Panc1 (cell line): ENCODE measurements at regions not wholly inside any gene's neighbourhood (a gene's known extent, or its start where the extent isn't known, plus 50 kb on each side); places are given as distances from the start of the nearest gene placed in this dataset.

Experiments
- ATAC-seq: fragments of 200-7000 bp; cut with Tn5 transposase; 2 replicates; pipeline ENCODE4 v1.9.1; 2020; ENCODE audit warnings: mild to moderate bottlenecking, moderate library complexity
- BruUV-seq: library from RNA; stranded (reverse); fragments of 400-500 nt; replicated peaks from 2 replicates; lab custom pipeline; 2021; lab: Mats Ljungman, UMichigan
- CTCF ChIA-PET: fragments of 300-600 bp; sonication (Branson Sonifier 250); formaldehyde crosslinking; loops from one replicate; lab custom pipeline; 2022; ENCODE audit warnings: antibody characterized with exemption; lab: Charles Lee
- POLR2A ChIA-PET: fragments of 300-600 bp; sonication (Branson Sonifier 250); formaldehyde crosslinking; loops from one replicate; lab custom pipeline; 2022; ENCODE audit warnings: antibody characterized with exemption; lab: Charles Lee
- DNase-seq: peaks from one replicate; pipeline ENCODE4 v3.0.0-alpha.2; 2010; ENCODE audit warnings: low read depth, low spot score
- H3K27ac ChIP-seq: 2 replicates; pipeline ENCODE4 v1.5.1; 2011; ENCODE audit warnings: mild to moderate bottlenecking, low read length, inconsistent platforms
- H3K27me3 ChIP-seq: fragments of 200-500 bp; sonication (Bioruptor generic); 2 replicates; pipeline ENCODE4 v1.6.0; 2014; ENCODE audit warnings: low read length, inconsistent platforms; ENCODE audit not compliant: control insufficient read depth, insufficient read depth
- H3K36me3 ChIP-seq: fragments of 200-500 bp; sonication (Bioruptor generic); 2 replicates; pipeline ENCODE4 v1.5.1; 2014; ENCODE audit warnings: inconsistent platforms, mild to moderate bottlenecking, low read length, moderate library complexity; ENCODE audit not compliant: control insufficient read depth, insufficient read depth
- H3K4me1 ChIP-seq: 2 replicates; pipeline ENCODE4 v1.5.1; 2011; ENCODE audit warnings: inconsistent platforms, mild to moderate bottlenecking, low read length, moderate library complexity; ENCODE audit not compliant: control insufficient read depth, insufficient read depth
- H3K4me3 ChIP-seq, 2 experiments: 2 replicates each; pipeline ENCODE4 v1.5.1; 2011 to 2012; ENCODE audit warnings: low read depth in 2 of 2, low read length in 2 of 2, mild to moderate bottlenecking in 2 of 2, inconsistent platforms in 1 of 2, moderate library complexity in 1 of 2
- H3K9me3 ChIP-seq: fragments of 200-500 bp; sonication (Bioruptor generic); 2 replicates; pipeline ENCODE4 v1.5.1; 2014; ENCODE audit warnings: low read depth, mild to moderate bottlenecking, inconsistent platforms, low read length, moderate library complexity; ENCODE audit not compliant: control insufficient read depth, insufficient read depth
- CTCF ChIP-seq: fragments of 450-650 bp; IDR thresholded peaks from 2 replicates; pipeline ENCODE4 v1.5.1; 2017; ENCODE audit warnings: mild to moderate bottlenecking
- POLR2AphosphoS5 ChIP-seq: IDR thresholded peaks from 2 replicates; pipeline ENCODE4 v1.6.1; 2012; ENCODE audit warnings: mild to moderate bottlenecking, low read depth, low read length, moderate library complexity
- REST ChIP-seq, 2 experiments: IDR thresholded peaks; 2 replicates each; pipeline ENCODE4 v1.6.1; 2011 to 2012; ENCODE audit warnings: low read depth in 2 of 2, control low read depth in 1 of 2, low read length in 1 of 2, mild to moderate bottlenecking in 1 of 2, moderate library complexity in 1 of 2; ENCODE audit not compliant: insufficient read depth in 1 of 2
- SIN3A ChIP-seq: IDR thresholded peaks from 2 replicates; pipeline ENCODE4 v1.6.1; 2012; ENCODE audit warnings: low read depth, mild to moderate bottlenecking, low read length, moderate library complexity, borderline replicate concordance; ENCODE audit not compliant: insufficient read depth
- TCF7L2 ChIP-seq: IDR thresholded peaks from 2 replicates; pipeline ENCODE4 v1.6.1; 2011; ENCODE audit warnings: mild to moderate bottlenecking, low read depth, low read length, inconsistent platforms
- in situ Hi-C: cut with HindIII; loops from 2 replicates; pipeline ENCODE4 v1.10.0; 2016; ENCODE audit warnings: low sequenced_read_pairs, low pct_unique_long_range_greater_than_20kb
- intact Hi-C: fragments of 100-400 bp; cut with micrococcal nuclease; formaldehyde crosslinking; loops from one replicate; pipeline ENCODE4 v1.10.0; 2022; ENCODE audit not compliant: unreplicated experiment

GRCh38 chr3:161156936-161157335 lies 51.8 kb upstream of the B3GALNT1 start:
- ChIA-PET POLR2A (no interaction called here), CTCF (no interaction called here)
- TF ChIP-seq CTCF (no peak), REST (IDR thresholded peaks at IDR 0.05; ENCODE audit: insufficient read depth in 1 of 2, low read depth in 2 of 2, low read length in 1 of 2) (no peak), SIN3A (no peak), TCF7L2 (no peak), POLR2AphosphoS5 (no peak)
- intact Hi-C loops (no loop called here), in situ Hi-C loops (no loop called here)
- no peak overlapping the region for H3K4me3 ChIP-seq
- no peaks in the 10 kb centered on the region for H3K36me3 ChIP-seq
- no TSS peak for BruUV-seq
- H3K9me3 ChIP-seq = no peaks in the 10 kb centered on the region
- ATAC-seq (no peak), DNase-seq (no peak)
- no peak overlapping the region for H3K27ac ChIP-seq
- H3K27me3 ChIP-seq = no peaks in the 10 kb centered on the region
- H3K4me1 ChIP-seq = no peaks in the 10 kb centered on the region

- BruUV-seq = no TSS peak
Measured at GRCh38 chr3:161161603-161162002, 56.5 kb upstream of the B3GALNT1 start.

More at GRCh38 chr3:161161603-161162002, 56.5 kb upstream of the B3GALNT1 start:
- H3K4me3 ChIP-seq = no peak overlapping the region
- no peaks in the 10 kb centered on the region for H3K4me1 ChIP-seq
- ChIA-PET CTCF (no interaction called here), POLR2A (no interaction called here)
- intact Hi-C loops (no loop called here), in situ Hi-C loops (no loop called here)
- H3K9me3 ChIP-seq = peaks cover 11% of the 10 kb centered on the region; the same call in 1 of the 2 replicates
- H3K27ac ChIP-seq = no peak overlapping the region
- H3K36me3 ChIP-seq = no peaks in the 10 kb centered on the region
- no peak for DNase-seq
- no peak for ATAC-seq
- TF ChIP-seq POLR2AphosphoS5 (no peak), CTCF (no peak), TCF7L2 (no peak), SIN3A (no peak), REST (IDR thresholded peaks at IDR 0.05; ENCODE audit: insufficient read depth in 1 of 2, low read depth in 2 of 2, low read length in 1 of 2) (no peak)
- H3K27me3 ChIP-seq = no peaks in the 10 kb centered on the region
